ENCODE measurements at regions not wholly inside any gene's neighbourhood (a gene's known extent, or its start where the extent isn't known, plus 50 kb on each side); places are given as distances from the start of the nearest gene placed in this dataset.

GRCh38 chr16:86868786-86869185 lies 290.4 kb downstream of the FOXL1 start:
- H3K27ac ChIP-seq (ENCODE audit: low read length) = no peak overlapping the region
- no peaks in the 10 kb centered on the region for H3K9me3 ChIP-seq (ENCODE audit: insufficient read depth, low read length)
- no peak for TF ChIP-seq EZH2phosphoT487 (IDR thresholded peaks at IDR 0.05; ENCODE audit: low read depth)
- TF ChIP-seq, protein P1, sequence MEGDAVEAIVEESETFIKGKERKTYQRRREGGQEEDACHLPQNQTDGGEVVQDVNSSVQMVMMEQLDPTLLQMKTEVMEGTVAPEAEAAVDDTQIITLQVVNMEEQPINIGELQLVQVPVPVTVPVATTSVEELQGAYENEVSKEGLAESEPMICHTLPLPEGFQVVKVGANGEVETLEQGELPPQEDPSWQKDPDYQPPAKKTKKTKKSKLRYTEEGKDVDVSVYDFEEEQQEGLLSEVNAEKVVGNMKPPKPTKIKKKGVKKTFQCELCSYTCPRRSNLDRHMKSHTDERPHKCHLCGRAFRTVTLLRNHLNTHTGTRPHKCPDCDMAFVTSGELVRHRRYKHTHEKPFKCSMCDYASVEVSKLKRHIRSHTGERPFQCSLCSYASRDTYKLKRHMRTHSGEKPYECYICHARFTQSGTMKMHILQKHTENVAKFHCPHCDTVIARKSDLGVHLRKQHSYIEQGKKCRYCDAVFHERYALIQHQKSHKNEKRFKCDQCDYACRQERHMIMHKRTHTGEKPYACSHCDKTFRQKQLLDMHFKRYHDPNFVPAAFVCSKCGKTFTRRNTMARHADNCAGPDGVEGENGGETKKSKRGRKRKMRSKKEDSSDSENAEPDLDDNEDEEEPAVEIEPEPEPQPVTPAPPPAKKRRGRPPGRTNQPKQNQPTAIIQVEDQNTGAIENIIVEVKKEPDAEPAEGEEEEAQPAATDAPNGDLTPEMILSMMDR (IDR thresholded peaks at IDR 0.05; ENCODE audit: low read depth, low read length) = no peak
- H2AFZ ChIP-seq (ENCODE audit: low read depth, low read length) = no peak overlapping the region
- no peak overlapping the region for H3K9ac ChIP-seq (ENCODE audit: low read length)
- H3K4me1 ChIP-seq (ENCODE audit: low read length) = no peaks in the 10 kb centered on the region
- H3K79me2 ChIP-seq (ENCODE audit: low read length) = no peaks in the 10 kb centered on the region
- H3K4me3 ChIP-seq (ENCODE audit: low read length) = no peak overlapping the region
- no peak overlapping the region for H3K4me2 ChIP-seq (ENCODE audit: low read length)
- H3K36me3 ChIP-seq (replicated peaks; ENCODE audit: low read depth, low read length) = no peaks in the 10 kb centered on the region
- no peaks in the 10 kb centered on the region for H4K20me1 ChIP-seq (ENCODE audit: insufficient read depth, low read length)
- H3K27me3 ChIP-seq (ENCODE audit: low read depth, low read length) = no peaks in the 10 kb centered on the region

DNA sequence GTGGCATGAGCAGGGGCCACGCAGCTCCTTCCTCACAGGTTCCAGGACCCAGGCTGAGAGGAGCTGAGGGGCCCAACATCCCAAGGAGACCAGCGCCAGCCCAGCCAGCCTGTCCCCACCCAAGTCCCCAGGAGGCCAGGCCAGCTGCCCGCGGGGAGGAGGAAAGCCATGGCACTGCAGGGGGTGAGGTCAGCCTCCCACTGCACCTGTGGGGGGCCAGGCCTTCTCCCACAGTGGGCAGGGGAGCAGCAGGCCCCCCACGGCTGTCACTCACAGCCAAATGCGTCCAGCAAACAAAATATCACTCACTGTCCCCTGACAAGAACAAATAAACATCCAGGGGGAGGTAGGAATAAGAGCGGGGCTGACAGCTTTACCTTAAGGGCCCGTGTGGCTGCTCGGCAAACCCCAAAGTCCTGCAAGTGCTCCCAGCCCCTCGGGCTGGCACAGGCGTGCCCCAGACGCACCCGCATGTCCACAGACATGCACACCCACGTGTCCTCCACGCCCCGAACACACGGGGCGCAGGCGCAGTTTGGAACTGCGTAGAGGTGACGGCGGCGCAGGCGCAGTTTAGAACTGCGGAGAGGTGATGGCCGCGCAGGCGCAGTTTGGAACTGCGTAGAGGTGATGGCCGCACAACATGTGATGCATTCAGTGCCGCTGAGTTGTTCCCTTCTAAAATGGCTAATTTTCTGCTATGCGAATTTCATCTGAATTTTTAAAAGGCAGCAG lies 291.1 kb downstream of the FOXL1 start:
- Histone ChIP-seq H3K27me3 (ENCODE audit: low read depth, low read length) (no peaks in the 10 kb centered on the region; the same call in 1 of the 2 replicates), H3K4me3 (ENCODE audit: low read length) (no peak overlapping the region), H3K4me1 (ENCODE audit: low read length) (no peaks in the 10 kb centered on the region), H4K20me1 (ENCODE audit: insufficient read depth, low read length) (no peaks in the 10 kb centered on the region), H3K9me3 (ENCODE audit: insufficient read depth, low read length) (no peaks in the 10 kb centered on the region), H3K9ac (ENCODE audit: low read length) (no peak overlapping the region), H3K36me3 (replicated peaks; ENCODE audit: low read depth, low read length) (no peaks in the 10 kb centered on the region), H3K4me2 (ENCODE audit: low read length) (no peak overlapping the region), H3K79me2 (ENCODE audit: low read length) (no peaks in the 10 kb centered on the region), H2AFZ (ENCODE audit: low read depth, low read length) (no peak overlapping the region), H3K27ac (ENCODE audit: low read length) (no peak overlapping the region)
- TF ChIP-seq, protein P1 (IDR thresholded peaks at IDR 0.05; ENCODE audit: low read depth, low read length) = no peak
- TF ChIP-seq EZH2phosphoT487 (IDR thresholded peaks at IDR 0.05; ENCODE audit: low read depth) = no peak

DNA sequence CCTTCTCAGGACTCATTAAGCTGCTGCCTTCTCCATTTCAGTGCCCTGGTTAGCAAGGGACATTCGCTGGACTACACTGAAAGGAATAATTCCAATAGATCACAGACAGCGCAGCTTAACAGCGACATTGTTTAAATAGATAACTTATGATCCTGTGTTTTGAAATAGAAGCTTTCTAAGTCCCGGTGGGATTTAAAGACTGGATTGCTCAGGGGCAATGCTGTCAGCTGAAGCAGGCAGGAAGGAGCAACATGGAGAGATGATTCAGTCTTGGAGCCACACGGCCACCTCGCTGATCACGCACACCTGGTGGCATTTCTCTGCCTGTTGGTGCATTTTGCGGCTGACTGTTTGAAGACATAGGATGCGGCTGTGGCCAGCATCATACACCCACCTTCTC lies 292.0 kb downstream of the FOXL1 start:
- Histone ChIP-seq H3K4me1 (ENCODE audit: low read length) (no peaks in the 10 kb centered on the region), H3K79me2 (ENCODE audit: low read length) (no peaks in the 10 kb centered on the region), H3K27me3 (ENCODE audit: low read depth, low read length) (no peaks in the 10 kb centered on the region; the same call in 1 of the 2 replicates), H3K36me3 (replicated peaks; ENCODE audit: low read depth, low read length) (no peaks in the 10 kb centered on the region), H3K9ac (ENCODE audit: low read length) (no peak overlapping the region), H4K20me1 (ENCODE audit: insufficient read depth, low read length) (no peaks in the 10 kb centered on the region), H2AFZ (ENCODE audit: low read depth, low read length) (no peak overlapping the region), H3K27ac (ENCODE audit: low read length) (no peak overlapping the region), H3K9me3 (ENCODE audit: insufficient read depth, low read length) (no peaks in the 10 kb centered on the region), H3K4me2 (ENCODE audit: low read length) (no peak overlapping the region), H3K4me3 (ENCODE audit: low read length) (no peak overlapping the region)
- TF ChIP-seq, protein P1 (IDR thresholded peaks at IDR 0.05; ENCODE audit: low read depth, low read length) = no peak
- TF ChIP-seq EZH2phosphoT487 (IDR thresholded peaks at IDR 0.05; ENCODE audit: low read depth) = no peak

DNA sequence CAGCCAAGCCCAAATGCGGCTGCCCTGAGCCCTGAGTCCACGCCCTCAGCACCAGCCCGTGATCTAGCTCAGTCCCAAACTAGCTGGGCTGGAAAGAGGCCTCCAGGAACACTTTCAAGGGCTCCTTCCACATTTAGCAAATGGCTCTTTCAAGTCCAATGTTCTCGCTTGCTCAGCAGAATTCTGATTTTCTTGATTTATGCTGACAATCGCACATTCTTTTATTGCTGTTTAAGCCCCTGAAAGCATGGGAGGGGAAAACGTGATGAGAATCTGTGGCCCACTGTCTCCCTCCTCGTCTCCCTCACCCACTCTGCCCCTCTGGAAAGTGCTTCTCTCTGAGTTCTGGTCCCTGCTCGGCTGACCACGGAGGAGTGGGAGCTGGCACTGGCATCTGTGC lies 293.8 kb downstream of the FOXL1 start:
- Histone ChIP-seq H3K4me1 (ENCODE audit: low read length) (no peaks in the 10 kb centered on the region), H4K20me1 (ENCODE audit: insufficient read depth, low read length) (no peaks in the 10 kb centered on the region), H3K27me3 (ENCODE audit: low read depth, low read length) (no peaks in the 10 kb centered on the region; the same call in 1 of the 2 replicates), H3K27ac (ENCODE audit: low read length) (no peak overlapping the region), H2AFZ (ENCODE audit: low read depth, low read length) (no peak overlapping the region), H3K36me3 (replicated peaks; ENCODE audit: low read depth, low read length) (no peaks in the 10 kb centered on the region), H3K4me3 (ENCODE audit: low read length) (no peak overlapping the region), H3K79me2 (ENCODE audit: low read length) (no peaks in the 10 kb centered on the region), H3K9ac (ENCODE audit: low read length) (no peak overlapping the region), H3K9me3 (ENCODE audit: insufficient read depth, low read length) (no peaks in the 10 kb centered on the region), H3K4me2 (ENCODE audit: low read length) (no peak overlapping the region)
- TF ChIP-seq, protein P1 (IDR thresholded peaks at IDR 0.05; ENCODE audit: low read depth, low read length) = no peak
- TF ChIP-seq EZH2phosphoT487 (IDR thresholded peaks at IDR 0.05; ENCODE audit: low read depth) = no peak
